ENCODE measurements at regions not wholly inside any gene's neighbourhood (a gene's known extent, or its start where the extent isn't known, plus 50 kb on each side); places are given as distances from the start of the nearest gene placed in this dataset.
A peak's percentile ranks its signal among the peaks of the same experiment; 100 is the strongest.

- ATAC-seq (replicated peaks in 1 of 2) = no peak
Observed at GRCh38 chr20:7744411-7744810, 195.8 kb downstream of the HAO1 start.

DNA sequence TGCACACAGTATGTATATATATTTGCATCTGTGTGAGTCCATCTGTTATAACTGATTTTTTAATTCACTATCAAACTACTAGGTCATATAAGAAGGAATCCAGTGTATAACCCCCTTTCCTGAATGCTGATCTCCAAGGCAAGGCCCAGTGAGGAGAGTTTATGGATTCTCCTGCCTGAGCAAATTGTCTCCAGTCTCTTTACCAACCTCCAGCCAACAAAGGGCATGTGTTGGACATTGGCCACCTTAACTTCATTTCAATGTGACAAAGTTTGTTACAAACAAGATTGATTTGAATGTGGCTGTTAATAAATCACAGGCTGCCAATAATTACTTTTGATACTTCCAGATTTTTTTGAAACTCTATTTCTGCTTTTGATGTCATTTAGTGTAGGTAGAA is 191.6 kb downstream of the HAO1 start:
- ATAC-seq (replicated peaks in 1 of 2) = no peak
- no peak for DNase-seq
- Mint-ChIP-seq H3K36me3 (ENCODE audit: insufficient read depth in 2 of 2) (no peaks in the 10 kb centered on the region), H3K9me3 (peaks cover 2 to 5% of the 10 kb centered on the region in 2 donors), H3K27ac (no peak overlapping the region), H3K4me3 (no peak overlapping the region), H3K27me3 (ENCODE audit: low read depth) (no peaks in the 10 kb centered on the region), H3K4me1 (ENCODE audit: low read depth) (no peaks in the 10 kb centered on the region)

More at GRCh38 chr20:7744411-7744810, 195.8 kb downstream of the HAO1 start:
- Mint-ChIP-seq H3K27me3 (ENCODE audit: low read depth) (no peaks in the 10 kb centered on the region), H3K4me1 (ENCODE audit: low read depth) (no peaks in the 10 kb centered on the region), H3K27ac (no peak overlapping the region), H3K4me3 (no peak overlapping the region), H3K9me3 (peaks cover 0 to 5% of the 10 kb centered on the region in 2 donors), H3K36me3 (ENCODE audit: insufficient read depth in 2 of 2) (no peaks in the 10 kb centered on the region)
- no peak for DNase-seq

GRCh38 chr20:7754102-7754501 is 186.2 kb downstream of the HAO1 start:
- Mint-ChIP-seq H3K27ac (no peak overlapping the region), H3K27me3 (ENCODE audit: low read depth) (no peaks in the 10 kb centered on the region), H3K4me1 (ENCODE audit: low read depth) (no peaks in the 10 kb centered on the region), H3K4me3 (no peak overlapping the region), H3K9me3 (peaks cover 2 to 6% of the 10 kb centered on the region in 2 donors), H3K36me3 (ENCODE audit: insufficient read depth in 2 of 2) (no peaks in the 10 kb centered on the region)
- ATAC-seq (replicated peaks in 1 of 2) = no peak
- no peak for DNase-seq

DNA sequence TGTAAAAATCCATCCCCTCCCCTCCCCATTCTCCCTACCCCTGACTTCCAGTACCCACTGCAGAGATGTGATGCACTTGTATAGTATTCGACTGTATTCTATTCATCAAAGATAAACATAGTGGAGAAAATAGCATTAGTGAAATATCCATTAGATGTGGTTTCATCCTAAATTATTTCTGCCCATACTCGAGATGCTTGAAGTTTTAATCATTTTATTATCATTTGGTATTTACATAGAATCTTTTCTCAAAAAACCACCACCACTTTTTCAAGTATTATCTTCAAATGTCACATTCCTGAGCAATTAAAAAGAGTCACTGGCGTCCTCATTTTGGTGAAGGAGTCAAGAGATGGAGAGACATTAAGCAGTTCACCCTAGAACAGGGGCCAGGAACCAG is 181.9 kb downstream of the HAO1 start:
- Mint-ChIP-seq H3K36me3 (ENCODE audit: insufficient read depth in 2 of 2) (no peaks in the 10 kb centered on the region), H3K27me3 (ENCODE audit: low read depth) (no peaks in the 10 kb centered on the region), H3K27ac (no peak overlapping the region), H3K4me1 (ENCODE audit: low read depth) (no peaks in the 10 kb centered on the region), H3K9me3 (peaks cover 2 to 6% of the 10 kb centered on the region in 2 donors), H3K4me3 (no peak overlapping the region)
- ATAC-seq (replicated peaks in 1 of 2) (no peak), DNase-seq (no peak)

GRCh38 chr20:7760247-7761031 is 179.8 kb downstream of the HAO1 start:
- DNase-seq = no peak

DNA sequence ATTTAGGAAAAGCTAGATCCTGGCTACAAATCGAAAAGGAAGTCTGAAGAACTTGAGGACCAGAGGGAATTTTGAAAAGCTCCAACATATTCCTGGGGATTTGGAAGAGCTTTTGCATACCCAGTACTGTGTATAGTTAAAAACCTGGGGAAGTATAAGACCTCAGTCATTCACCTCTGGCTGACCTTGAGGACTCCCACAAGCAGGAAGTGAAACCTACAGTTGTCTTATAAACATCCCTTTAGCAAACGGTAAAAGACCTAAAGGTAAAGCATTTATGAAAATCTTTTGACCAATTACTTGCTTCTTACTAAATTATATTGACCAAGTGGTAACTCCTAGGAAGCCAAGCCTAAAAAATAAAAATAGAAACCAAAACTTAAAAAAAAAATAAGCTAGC is 175.0 kb downstream of the HAO1 start:
- no peak for DNase-seq
- Mint-ChIP-seq H3K27ac (no peak overlapping the region), H3K36me3 (ENCODE audit: insufficient read depth in 2 of 2) (no peaks in the 10 kb centered on the region), H3K27me3 (ENCODE audit: low read depth) (no peaks in the 10 kb centered on the region), H3K4me1 (ENCODE audit: low read depth) (no peaks in the 10 kb centered on the region), H3K9me3 (peaks cover 2 to 5% of the 10 kb centered on the region in 2 donors), H3K4me3 (no peak overlapping the region)
- no peak for ATAC-seq (replicated peaks in 1 of 2)

More at GRCh38 chr20:7760247-7761031, 179.8 kb downstream of the HAO1 start:
- ATAC-seq (replicated peaks in 1 of 2) = no peak
- Mint-ChIP-seq H3K27ac (no peak overlapping the region), H3K4me1 (ENCODE audit: low read depth) (no peaks in the 10 kb centered on the region), H3K36me3 (ENCODE audit: insufficient read depth in 2 of 2) (no peaks in the 10 kb centered on the region), H3K4me3 (no peak overlapping the region), H3K27me3 (ENCODE audit: low read depth) (no peaks in the 10 kb centered on the region), H3K9me3 (peaks cover 2% of the 10 kb centered on the region in 2 donors)

GRCh38 chr20:7770046-7770445 is 170.2 kb downstream of the HAO1 start:
- Mint-ChIP-seq H3K27me3 (ENCODE audit: low read depth) (no peaks in the 10 kb centered on the region), H3K4me3 (no peak overlapping the region), H3K27ac (peak overlapping the region; percentile 68), H3K4me1 (ENCODE audit: low read depth) (no peaks in the 10 kb centered on the region), H3K36me3 (ENCODE audit: insufficient read depth in 2 of 2) (peaks cover 0 to 3% of the 10 kb centered on the region in 2 donors), H3K9me3 (peaks cover 2 to 9% of the 10 kb centered on the region in 2 donors)
- ATAC-seq (replicated peaks in 1 of 2) (no peak), DNase-seq (no peak)

GRCh38 chr20:7770578-7770977 is 169.7 kb downstream of the HAO1 start:
- DNase-seq (peak; percentile 22 to 37), ATAC-seq (replicated peaks in 1 of 2) (peak; percentile 83 to 88)
- H3K27ac Mint-ChIP-seq = no peak overlapping the region
- H3K9me3 Mint-ChIP-seq = peaks cover 2 to 10% of the 10 kb centered on the region in 2 donors
- H3K36me3 Mint-ChIP-seq (ENCODE audit: insufficient read depth in 2 of 2) = peaks cover 0 to 3% of the 10 kb centered on the region in 2 donors
- no peaks in the 10 kb centered on the region for H3K4me1 Mint-ChIP-seq (ENCODE audit: low read depth)
- H3K4me3 Mint-ChIP-seq = no peak overlapping the region
- no peaks in the 10 kb centered on the region for H3K27me3 Mint-ChIP-seq (ENCODE audit: low read depth)

GRCh38 chr20:7772371-7772770 is 167.9 kb downstream of the HAO1 start:
- no peaks in the 10 kb centered on the region for H3K4me1 Mint-ChIP-seq (ENCODE audit: low read depth)
- no peak for DNase-seq
- ATAC-seq (replicated peaks in 1 of 2) = no peak
- no peak overlapping the region for H3K27ac Mint-ChIP-seq
- peaks cover 4 to 6% of the 10 kb centered on the region in 2 donors for H3K9me3 Mint-ChIP-seq
- peaks cover 0 to 3% of the 10 kb centered on the region in 2 donors for H3K36me3 Mint-ChIP-seq (ENCODE audit: insufficient read depth in 2 of 2)
- H3K27me3 Mint-ChIP-seq (ENCODE audit: low read depth) = no peaks in the 10 kb centered on the region
- no peak overlapping the region for H3K4me3 Mint-ChIP-seq

GRCh38 chr20:7773511-7773910 is 166.7 kb downstream of the HAO1 start:
- Mint-ChIP-seq H3K4me3 (no peak overlapping the region), H3K27me3 (ENCODE audit: low read depth) (no peaks in the 10 kb centered on the region), H3K4me1 (ENCODE audit: low read depth) (no peaks in the 10 kb centered on the region), H3K27ac (no peak overlapping the region), H3K9me3 (peaks cover 4 to 6% of the 10 kb centered on the region in 2 donors), H3K36me3 (ENCODE audit: insufficient read depth in 2 of 2) (peaks cover 0 to 3% of the 10 kb centered on the region in 2 donors)
- DNase-seq = no peak
- no peak for ATAC-seq (replicated peaks in 1 of 2)

DNA sequence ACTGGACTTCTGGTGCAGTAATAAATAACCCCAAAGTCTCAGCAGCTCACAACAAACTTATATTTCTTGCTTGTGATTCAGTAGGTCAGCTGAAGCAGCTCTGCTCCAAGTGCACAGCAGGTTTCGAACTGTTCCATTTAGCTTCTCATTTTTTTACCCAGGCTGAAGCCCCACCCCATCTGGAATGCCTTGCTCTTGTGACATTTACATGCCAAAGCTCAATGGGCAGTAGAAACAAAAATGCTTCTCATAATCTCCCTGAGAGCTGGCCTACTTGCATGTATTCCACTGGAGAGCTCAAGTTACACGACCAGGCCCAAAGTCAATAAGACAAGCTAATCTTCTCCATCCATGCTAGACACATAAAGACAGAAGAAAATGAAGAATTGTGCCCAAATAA is 165.2 kb downstream of the HAO1 start:
- Mint-ChIP-seq H3K27me3 (ENCODE audit: low read depth) (no peaks in the 10 kb centered on the region), H3K36me3 (ENCODE audit: insufficient read depth in 2 of 2) (peaks cover 0 to 3% of the 10 kb centered on the region in 2 donors), H3K9me3 (peaks cover 6 to 8% of the 10 kb centered on the region in 2 donors), H3K4me3 (no peak overlapping the region), H3K27ac (no peak overlapping the region), H3K4me1 (ENCODE audit: low read depth) (no peaks in the 10 kb centered on the region)
- no peak for ATAC-seq (replicated peaks in 1 of 2)
- DNase-seq = no peak

- Mint-ChIP-seq H3K36me3 (ENCODE audit: insufficient read depth in 2 of 2) (peaks cover 0 to 3% of the 10 kb centered on the region in 2 donors), H3K27ac (no peak overlapping the region), H3K4me3 (no peak overlapping the region), H3K4me1 (ENCODE audit: low read depth) (no peaks in the 10 kb centered on the region), H3K27me3 (ENCODE audit: low read depth) (no peaks in the 10 kb centered on the region), H3K9me3 (peaks cover 6 to 8% of the 10 kb centered on the region in 2 donors)
- DNase-seq (no peak), ATAC-seq (replicated peaks in 1 of 2) (no peak)
Observed at GRCh38 chr20:7776148-7776547, 164.1 kb downstream of the HAO1 start.

DNA sequence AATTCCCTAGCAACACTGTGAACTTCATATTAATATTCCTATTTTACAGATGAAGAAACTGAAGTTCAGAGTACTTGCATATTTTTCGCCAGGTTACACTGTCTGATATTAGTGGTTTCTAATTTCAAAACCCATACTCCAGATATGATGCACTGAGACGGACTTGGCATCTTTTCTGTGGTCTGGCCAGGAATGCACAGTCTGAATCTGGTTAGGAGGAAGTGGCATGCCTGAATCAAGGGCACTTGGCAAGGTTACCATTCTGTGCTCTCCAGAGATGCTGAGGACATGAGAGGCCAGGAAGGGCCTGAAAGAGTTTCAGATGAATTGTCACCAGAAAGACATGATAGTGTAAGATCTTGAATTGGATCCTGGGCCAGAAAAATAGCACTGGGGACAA is 150.1 kb downstream of the HAO1 start:
- Mint-ChIP-seq H3K27ac (no peak overlapping the region), H3K27me3 (ENCODE audit: low read depth) (no peaks in the 10 kb centered on the region), H3K36me3 (ENCODE audit: insufficient read depth in 2 of 2) (no peaks in the 10 kb centered on the region), H3K9me3 (no peaks in the 10 kb centered on the region), H3K4me3 (no peak overlapping the region), H3K4me1 (ENCODE audit: low read depth) (no peaks in the 10 kb centered on the region)
- DNase-seq = no peak
- no peak for ATAC-seq (replicated peaks in 1 of 2)

All from activated T-cell treated with anti-CD3 and anti-CD28 coated beads, Interleukin-2, amount 50 U/mL, for 72 hours (primary cell).